HG03175 (cell line): ENCODE measurements at regions not wholly inside any gene's neighbourhood (a gene's known extent, or its start where the extent isn't known, plus 50 kb on each side); places are given as distances from the start of the nearest gene placed in this dataset.
"Not testable (repeated sequence)": the region's sequence is repeated elsewhere in the genome, so short reads cannot be mapped to it uniquely, and the experiment has no call there.

ENCODE experiments used
- ATAC-seq: cut with Tn5 transposase; IDR thresholded peaks from one replicate; pipeline ENCODE4 v1.9.1; 2021; ENCODE audit warnings: mild to moderate bottlenecking, moderate library complexity; ENCODE audit not compliant: unreplicated experiment

GRCh38 chr13:73162912-73163911 is 104.4 kb downstream of the KLF5 start:
- ATAC-seq: no peak

GRCh38 chr13:73160371-73161031 is 101.7 kb downstream of the KLF5 start:
- ATAC-seq: not testable (repeated sequence)

DNA sequence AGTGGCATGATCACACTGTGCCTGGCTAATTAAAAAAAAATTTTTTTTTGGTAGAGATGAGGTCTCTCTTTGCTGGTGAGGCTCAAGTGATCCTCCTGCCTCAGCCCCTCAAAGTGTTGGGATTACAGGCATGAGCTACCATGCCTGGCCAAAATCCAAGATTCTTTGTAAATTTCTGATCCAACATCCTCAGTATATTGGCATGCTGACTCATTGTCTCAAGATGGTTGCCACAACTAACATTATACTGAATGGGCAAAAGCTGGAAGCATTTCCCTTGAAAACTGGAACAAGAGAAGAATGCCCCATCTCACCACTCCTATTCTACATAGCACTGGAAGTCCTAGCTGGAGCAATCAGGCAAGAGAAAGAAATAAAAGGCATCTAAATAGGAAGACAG is 100.0 kb downstream of the KLF5 start:
- ATAC-seq: no peak

DNA sequence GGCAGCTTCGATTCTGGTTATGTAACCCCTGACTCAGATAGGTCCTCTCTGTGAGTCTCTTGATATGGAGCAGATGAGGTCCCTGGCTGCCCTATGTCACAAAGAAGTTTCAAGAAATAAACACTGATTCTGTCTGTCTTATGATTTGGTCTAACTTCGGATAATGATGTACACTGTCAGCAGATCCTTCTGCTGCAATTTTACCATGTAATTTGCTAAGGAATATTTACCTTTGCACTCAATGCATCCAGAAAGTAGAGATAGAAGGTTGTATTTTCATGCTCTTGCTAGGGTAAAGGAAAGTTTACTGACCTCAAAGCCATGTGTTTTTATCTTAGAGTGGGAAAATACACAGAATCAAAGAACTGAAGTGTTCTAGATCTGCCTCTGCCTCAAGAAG is 98.2 kb downstream of the KLF5 start:
- no peak for ATAC-seq

DNA sequence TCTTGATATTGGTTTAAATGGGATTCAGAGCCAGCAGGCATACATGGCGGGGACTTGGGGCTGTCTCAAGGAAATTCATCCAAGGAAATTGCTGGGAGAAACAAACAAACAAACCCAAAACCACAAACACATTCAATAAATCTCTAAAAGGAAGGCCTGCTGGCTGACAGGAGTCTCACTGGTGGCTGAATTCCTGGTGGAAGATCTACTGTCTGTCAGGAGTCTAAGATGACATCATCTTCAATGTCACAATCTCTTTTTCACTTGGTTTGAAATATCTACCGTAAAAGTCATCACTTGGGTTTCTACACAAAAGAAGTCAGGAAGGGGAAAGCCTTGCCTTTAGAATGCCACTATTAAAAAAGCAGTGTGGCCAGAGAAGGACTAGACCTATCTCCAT is 87.9 kb downstream of the KLF5 start:
- ATAC-seq: no peak

GRCh38 chr13:73142071-73142470 is 83.3 kb downstream of the KLF5 start:
- no peak for ATAC-seq

GRCh38 chr13:73141292-73141771 is 82.5 kb downstream of the KLF5 start:
- ATAC-seq: no peak

GRCh38 chr13:73140801-73141200 is 82.0 kb downstream of the KLF5 start:
- ATAC-seq: no peak

GRCh38 chr13:73138638-73139491 is 80.1 kb downstream of the KLF5 start:
- no peak for ATAC-seq

GRCh38 chr13:73138276-73138637 is 79.5 kb downstream of the KLF5 start:
- ATAC-seq: no peak

DNA sequence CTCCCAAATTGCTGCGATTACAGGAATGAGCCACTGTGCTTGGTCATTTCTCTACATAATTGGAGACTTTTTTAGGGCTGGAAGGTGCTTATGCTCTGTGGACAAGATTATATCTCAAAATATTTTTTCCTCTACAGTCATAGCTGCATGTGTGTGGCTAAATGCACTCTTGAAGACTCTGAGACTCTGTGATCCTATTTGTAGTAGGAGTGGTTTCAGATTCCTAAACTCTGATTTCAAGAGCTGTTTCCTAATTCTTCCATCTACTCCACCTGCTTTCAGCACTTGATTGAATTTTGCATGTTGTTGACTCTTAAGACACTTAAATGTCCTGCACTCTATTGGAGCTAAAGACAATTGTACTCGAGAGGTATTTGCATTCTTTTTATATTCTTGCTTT is 78.0 kb downstream of the KLF5 start:
- no peak for ATAC-seq

- ATAC-seq: no peak
Measured at GRCh38 chr13:73133531-73133930, 74.7 kb downstream of the KLF5 start.

DNA sequence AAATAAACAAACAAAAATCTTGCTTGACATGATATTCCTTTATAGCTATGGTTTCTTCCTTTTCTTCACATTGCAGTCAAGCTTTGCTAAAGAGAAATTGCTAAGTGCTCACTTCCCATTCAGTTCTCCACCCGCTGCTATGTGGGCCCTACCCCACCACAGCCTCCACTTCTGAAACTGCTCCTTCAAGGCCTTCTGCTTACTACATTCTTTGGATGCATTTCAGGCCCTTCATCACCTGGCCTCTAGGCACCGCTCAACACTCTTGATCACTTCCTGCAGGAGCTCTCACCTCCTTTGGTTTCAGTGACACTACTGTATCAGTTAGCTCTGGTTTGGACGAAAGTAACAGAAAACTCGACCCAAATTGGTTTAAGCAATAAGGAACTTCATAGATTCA is 72.4 kb downstream of the KLF5 start:
- ATAC-seq: no peak

GRCh38 chr13:73129023-73129422 is 70.2 kb downstream of the KLF5 start:
- no peak for ATAC-seq
